ENCODE measurements at regions not wholly inside any gene's neighbourhood (a gene's known extent, or its start where the extent isn't known, plus 50 kb on each side); places are given as distances from the start of the nearest gene placed in this dataset.

- TF ChIP-seq CTCF (conservative IDR thresholded peaks at IDR 0.05 in 1 of 2, IDR thresholded peaks at IDR 0.05 in 1 of 2; ENCODE audit: low read depth in 1 of 2, low read length in 2 of 2): no peak
- TF ChIP-seq EZH2 (IDR thresholded peaks at IDR 0.05; ENCODE audit: low read length, missing control alignments): no peak
Measured at GRCh38 chr2:172278667-172279066, 148.7 kb upstream of the ITGA6 start.
